GM12892 (cell line): ENCODE measurements at regions not wholly inside any gene's neighbourhood (a gene's known extent, or its start where the extent isn't known, plus 50 kb on each side); places are given as distances from the start of the nearest gene placed in this dataset.

Source experiments
- POLR2A ChIP-seq: IDR thresholded peaks from 2 replicates; pipeline ENCODE4 v1.6.1; 2011; ENCODE audit warnings: low read depth, low read length, control low read depth
- POLR2AphosphoS5 ChIP-seq: IDR thresholded peaks from 2 replicates; pipeline ENCODE4 v1.6.1; 2011; ENCODE audit warnings: low read depth, low read length, control low read depth

DNA sequence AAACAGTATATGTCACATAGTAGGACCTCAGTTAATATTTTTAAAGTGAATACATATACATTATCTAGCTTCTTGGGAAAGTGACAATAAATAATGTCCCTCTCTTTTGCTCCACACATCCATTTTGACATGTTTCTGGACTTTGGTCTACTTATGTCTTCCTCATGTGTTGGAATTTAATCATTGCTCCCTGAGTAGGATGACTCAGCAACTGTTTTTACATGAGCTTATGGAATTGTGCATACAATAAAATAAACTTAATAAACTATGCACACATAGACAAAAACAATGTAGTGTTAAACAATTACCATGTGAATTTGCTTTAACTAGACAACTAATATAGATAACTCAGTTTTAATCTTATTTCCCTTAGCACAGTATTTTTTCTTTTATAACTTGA is 503.8 kb downstream of the TFAP2B start:
- TF ChIP-seq POLR2AphosphoS5 (no peak), POLR2A (no peak)
